ENCODE measurements at regions not wholly inside any gene's neighbourhood (a gene's known extent, or its start where the extent isn't known, plus 50 kb on each side); places are given as distances from the start of the nearest gene placed in this dataset.

DNA sequence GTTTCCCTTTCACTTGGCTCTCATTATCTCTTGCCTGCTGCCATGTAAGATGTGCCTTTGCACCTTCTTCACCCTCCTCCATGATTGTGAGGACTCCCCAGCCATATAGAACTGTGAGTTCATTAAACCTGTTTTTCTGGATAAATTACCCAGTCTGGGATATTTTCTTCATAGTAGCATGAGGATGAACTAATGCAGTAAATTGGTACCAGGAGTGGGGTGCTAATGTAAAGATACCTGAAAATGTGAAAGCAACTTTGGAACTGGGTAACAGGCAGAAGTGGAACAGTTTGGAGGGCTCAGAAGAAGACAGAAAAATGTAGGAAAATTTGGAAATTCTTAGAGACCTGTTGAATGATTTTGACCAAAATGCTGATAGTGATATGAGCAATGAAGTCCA lies 487.4 kb downstream of the LMO7 start:
- TF ChIP-seq CTCF (IDR thresholded peaks at IDR 0.05) (no peak), POLR2A (IDR thresholded peaks at IDR 0.05) (no peak), EP300 (IDR thresholded peaks at IDR 0.05) (no peak)

Measured in tibial nerve (tissue), 4 donors.